Activated B cell treated with CpG ODN at 0.5 μM for 24 hours (primary cell): ENCODE measurements at regions not wholly inside any gene's neighbourhood (a gene's known extent, or its start where the extent isn't known, plus 50 kb on each side); places are given as distances from the start of the nearest gene placed in this dataset.

Source experiments
- ATAC-seq: fragments of 200-7000 bp; cut with Tn5 transposase; one replicate; pipeline ENCODE4 v1.10.0; 2021; ENCODE audit warnings: low read depth, mild to moderate bottlenecking, moderate library complexity
- CTCF ChIA-PET: fragments of 350-600 bp; sonication (Branson Sonifier 250); formaldehyde crosslinking; loops from one replicate; lab custom pipeline; 2021; ENCODE audit warnings: antibody characterized with exemption; lab: Charles Lee
- POLR2A ChIA-PET: fragments of 350-600 bp; sonication (Branson Sonifier 250); formaldehyde crosslinking; loops from one replicate; lab custom pipeline; 2021; ENCODE audit warnings: antibody characterized with exemption; lab: Charles Lee
- DNase-seq: peaks from one replicate; pipeline ENCODE4 v3.0.0; 2022
- H3K27ac Mint-ChIP-seq: one replicate; pipeline ENCODE4 v1.8.0; 2020; ENCODE audit warnings: mixed read lengths
- H3K27me3 Mint-ChIP-seq: one replicate; pipeline ENCODE4 v1.8.0; 2021; ENCODE audit warnings: mixed read lengths
- H3K36me3 Mint-ChIP-seq: one replicate; pipeline ENCODE4 v1.8.0; 2021; ENCODE audit warnings: low read depth, mixed read lengths
- H3K4me1 Mint-ChIP-seq: one replicate; pipeline ENCODE4 v1.8.0; 2021; ENCODE audit warnings: mixed read lengths
- H3K4me3 Mint-ChIP-seq: one replicate; pipeline ENCODE4 v1.8.0; 2020; ENCODE audit warnings: mild to moderate bottlenecking, mixed read lengths
- H3K9me3 Mint-ChIP-seq: one replicate; pipeline ENCODE4 v1.8.0; 2020; ENCODE audit warnings: mixed read lengths
- CTCF ChIP-seq: fragments of 200-600 bp; IDR thresholded peaks from one replicate; pipeline ENCODE4 v1.8.0; 2022; ENCODE audit warnings: antibody characterized with exemption, mild to moderate bottlenecking
- intact Hi-C: fragments of 100-400 bp; cut with micrococcal nuclease; formaldehyde crosslinking; loops from one replicate; pipeline ENCODE4 v1.15.1; 2024

GRCh38 chr7:31284106-31284505 is 56.4 kb downstream of the NEUROD6 start:
- no peaks in the 10 kb centered on the region for H3K9me3 Mint-ChIP-seq
- H3K27me3 Mint-ChIP-seq: no peaks in the 10 kb centered on the region
- intact Hi-C loops: no loop called here
- H3K27ac Mint-ChIP-seq: no peak overlapping the region
- H3K4me3 Mint-ChIP-seq: no peak overlapping the region
- no peak for DNase-seq
- H3K36me3 Mint-ChIP-seq: no peaks in the 10 kb centered on the region
- ChIA-PET POLR2A (no interaction called here), CTCF (no interaction called here)
- no peaks in the 10 kb centered on the region for H3K4me1 Mint-ChIP-seq
- ATAC-seq: no peak
- no peak for TF ChIP-seq CTCF

- no peak overlapping the region for H3K27ac Mint-ChIP-seq
- no peak overlapping the region for H3K4me3 Mint-ChIP-seq
- H3K27me3 Mint-ChIP-seq: peaks cover 3% of the 10 kb centered on the region
- no peaks in the 10 kb centered on the region for H3K4me1 Mint-ChIP-seq
- intact Hi-C loops: no loop called here
- DNase-seq (no peak), ATAC-seq (no peak)
- ChIA-PET CTCF (no interaction called here), POLR2A (no interaction called here)
- no peaks in the 10 kb centered on the region for H3K9me3 Mint-ChIP-seq
- TF ChIP-seq CTCF: no peak
- H3K36me3 Mint-ChIP-seq: no peaks in the 10 kb centered on the region
Measured at GRCh38 chr7:31271641-31272405, 68.7 kb downstream of the NEUROD6 start.

GRCh38 chr7:31267486-31267885 is 73.0 kb downstream of the NEUROD6 start:
- ChIA-PET CTCF (no interaction called here), POLR2A (no interaction called here)
- H3K9me3 Mint-ChIP-seq: no peaks in the 10 kb centered on the region
- no peaks in the 10 kb centered on the region for H3K36me3 Mint-ChIP-seq
- DNase-seq: no peak
- ATAC-seq: no peak
- intact Hi-C loops: loop anchor here (10.0 kb wide), 1 partner anchor 327 kb away; no protein-coding TSS in a partner anchor
- no peaks in the 10 kb centered on the region for H3K4me1 Mint-ChIP-seq
- H3K27me3 Mint-ChIP-seq: peaks cover 3% of the 10 kb centered on the region
- H3K27ac Mint-ChIP-seq: no peak overlapping the region
- H3K4me3 Mint-ChIP-seq: no peak overlapping the region
- TF ChIP-seq CTCF: no peak

DNA sequence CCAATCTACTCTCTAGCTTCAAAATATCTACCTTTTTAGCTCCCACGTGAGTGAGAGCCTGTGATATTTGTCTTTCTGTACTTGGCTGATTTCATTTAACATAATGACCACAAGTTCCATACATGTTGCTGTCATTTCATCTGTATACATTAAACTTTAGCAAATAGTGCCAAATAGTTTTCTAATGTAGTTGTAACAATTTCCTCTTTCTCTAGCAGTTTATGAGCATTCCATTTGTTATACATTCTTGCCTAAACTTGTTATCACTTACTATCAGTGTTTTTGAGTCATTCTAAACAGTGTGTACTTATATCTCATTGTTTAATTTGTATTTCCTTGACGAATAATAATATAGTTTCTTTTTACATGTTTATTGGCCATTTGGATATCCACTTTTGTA is 77.2 kb downstream of the NEUROD6 start:
- no peak for ATAC-seq

GRCh38 chr7:31261341-31261740 is 79.2 kb downstream of the NEUROD6 start:
- Mint-ChIP-seq H3K4me3 (no peak overlapping the region), H3K4me1 (no peaks in the 10 kb centered on the region), H3K36me3 (no peaks in the 10 kb centered on the region), H3K27me3 (no peaks in the 10 kb centered on the region), H3K9me3 (no peaks in the 10 kb centered on the region), H3K27ac (no peak overlapping the region)
- ATAC-seq: no peak
- ChIA-PET POLR2A (no interaction called here), CTCF (no interaction called here)
- TF ChIP-seq CTCF: no peak
- no peak for DNase-seq
- intact Hi-C loops: loop anchor here (10.0 kb wide), 1 partner anchor 333 kb away; no protein-coding TSS in a partner anchor

More for the DNA sequence above, 77.2 kb downstream of the NEUROD6 start:
- intact Hi-C loops: loop anchor here (10.0 kb wide), 1 partner anchor 331 kb away; no protein-coding TSS in a partner anchor
- H3K36me3 Mint-ChIP-seq: no peaks in the 10 kb centered on the region
- no peaks in the 10 kb centered on the region for H3K4me1 Mint-ChIP-seq
- no peak overlapping the region for H3K4me3 Mint-ChIP-seq
- ChIA-PET POLR2A (no interaction called here), CTCF (no interaction called here)
- H3K9me3 Mint-ChIP-seq: no peaks in the 10 kb centered on the region
- TF ChIP-seq CTCF: no peak
- no peak overlapping the region for H3K27ac Mint-ChIP-seq
- no peak for DNase-seq
- no peaks in the 10 kb centered on the region for H3K27me3 Mint-ChIP-seq
